HL-60/S4 treated with retinoic acid at 250 ng/mL for 4 days and 3 days (cell line): ENCODE measurements at regions not wholly inside any gene's neighbourhood (a gene's known extent, or its start where the extent isn't known, plus 50 kb on each side); places are given as distances from the start of the nearest gene placed in this dataset.
"Not testable (repeated sequence)": the region's sequence is repeated elsewhere in the genome, so short reads cannot be mapped to it uniquely, and the experiment has no call there.

Experiments used
- in situ Hi-C: fragments of 300-500 bp; cut with MboI; formaldehyde crosslinking; loops from 2 replicates; pipeline ENCODE4 v1.7.0; 2022; ENCODE audit warnings: low sequenced_read_pairs

- in situ Hi-C loops = no loop called here
These were observed 976.2 kb downstream of the RAB28 start for GRCh38 chr4:12507868-12508481.

- in situ Hi-C loops = no loop called here
These were observed 983.7 kb downstream of the RAB28 start for GRCh38 chr4:12500409-12500808.

- in situ Hi-C loops = no loop called here
These were observed 984.4 kb downstream of the RAB28 start for GRCh38 chr4:12499693-12500092.

GRCh38 chr4:12495211-12495610 lies 988.9 kb downstream of the RAB28 start:
- in situ Hi-C loops = no loop called here

- in situ Hi-C loops = no loop called here
These were observed 991.3 kb downstream of the RAB28 start for GRCh38 chr4:12492730-12493393.

- in situ Hi-C loops = no loop called here
These were observed 995.5 kb downstream of the RAB28 start for GRCh38 chr4:12488672-12489071.

GRCh38 chr4:12487000-12487399 lies 997.1 kb downstream of the RAB28 start:
- in situ Hi-C loops = no loop called here

GRCh38 chr4:12472087-12472486 lies 1012.1 kb downstream of the RAB28 start:
- in situ Hi-C loops = no loop called here

- in situ Hi-C loops = no loop called here
These were observed 1012.9 kb downstream of the RAB28 start for GRCh38 chr4:12471193-12471592.

- in situ Hi-C loops = not testable (repeated sequence)
These were observed 1022.6 kb downstream of the RAB28 start for GRCh38 chr4:12461576-12461975.

GRCh38 chr4:12459126-12459525 lies 1025.0 kb downstream of the RAB28 start:
- in situ Hi-C loops = no loop called here

GRCh38 chr4:12458621-12459020 lies 1025.5 kb downstream of the RAB28 start:
- in situ Hi-C loops = no loop called here

GRCh38 chr4:12452291-12452690 lies 1023.6 kb upstream of the HS3ST1 start:
- in situ Hi-C loops = no loop called here

- in situ Hi-C loops = no loop called here
These were observed 1018.8 kb upstream of the HS3ST1 start for GRCh38 chr4:12447451-12447850.

- in situ Hi-C loops = no loop called here
These were observed 1018.0 kb upstream of the HS3ST1 start for GRCh38 chr4:12446657-12447185.

- in situ Hi-C loops = no loop called here
These were observed 1017.6 kb upstream of the HS3ST1 start for GRCh38 chr4:12446256-12446655.

- in situ Hi-C loops = no loop called here
These were observed 1017.1 kb upstream of the HS3ST1 start for GRCh38 chr4:12445711-12446235.

- in situ Hi-C loops = no loop called here
These were observed 1011.1 kb upstream of the HS3ST1 start for GRCh38 chr4:12439633-12440305.

- in situ Hi-C loops = not testable (repeated sequence)
These were observed 1002.6 kb upstream of the HS3ST1 start for GRCh38 chr4:12431259-12431658.

GRCh38 chr4:12421364-12421763 lies 992.7 kb upstream of the HS3ST1 start:
- in situ Hi-C loops = no loop called here

- in situ Hi-C loops = no loop called here
These were observed 988.1 kb upstream of the HS3ST1 start for GRCh38 chr4:12416755-12417154.
